ENCODE measurements at regions not wholly inside any gene's neighbourhood (a gene's known extent, or its start where the extent isn't known, plus 50 kb on each side); places are given as distances from the start of the nearest gene placed in this dataset.

GRCh38 chr20:39145921-39146320 is 183.8 kb downstream of the DHX35 start:
- no peaks in the 10 kb centered on the region for H3K79me2 ChIP-seq (ENCODE audit: control insufficient read depth, insufficient read depth, low read length)
- H3K27me3 ChIP-seq (ENCODE audit: control insufficient read depth in 2 of 2, insufficient read depth in 2 of 2, low read length in 2 of 2) = no peaks in the 10 kb centered on the region
- H4K20me1 ChIP-seq (replicated peaks; ENCODE audit: control insufficient read depth, extremely low read depth, insufficient read depth, low read length) = no peaks in the 10 kb centered on the region
- no TSS peak for BruUV-seq (replicated peaks)
- H3K4me1 ChIP-seq (ENCODE audit: control insufficient read depth, extremely low read depth, insufficient read depth, low read length) = no peaks in the 10 kb centered on the region
- no peaks in the 10 kb centered on the region for H3K9me3 ChIP-seq (replicated peaks; ENCODE audit: control insufficient read depth, insufficient read depth, low read length)
- no peak overlapping the region for H3K4me2 ChIP-seq (ENCODE audit: insufficient read depth, low read length)
- no peak overlapping the region for H3K27ac ChIP-seq (ENCODE audit: insufficient read depth, low read depth, low read length)
- FAIRE-seq (no peak), DNase-seq (ENCODE audit: low read depth, low spot score) (no peak)
- H3K9me1 ChIP-seq (replicated peaks; ENCODE audit: control insufficient read depth, extremely low read depth, insufficient read depth, low read length) = no peaks in the 10 kb centered on the region
- TF ChIP-seq POLR2A (IDR thresholded peaks at IDR 0.05; ENCODE audit: low read depth, low read length) = no peak
- TF ChIP-seq CTCF (IDR thresholded peaks at IDR 0.05; ENCODE audit: extremely low read depth in 1 of 2, insufficient read depth in 1 of 2, low read depth in 1 of 2, low read length in 2 of 2) = no peak
- TF ChIP-seq EZH2 (IDR thresholded peaks at IDR 0.05; ENCODE audit: borderline replicate concordance, low read depth, low read length, severe bottlenecking) = no peak
- no peak for TF ChIP-seq JUN (IDR thresholded peaks at IDR 0.05; ENCODE audit: borderline replicate concordance, insufficient read depth, insufficient read length, low read depth)
- no peak for TF ChIP-seq POLR2AphosphoS5 (IDR thresholded peaks at IDR 0.05; ENCODE audit: insufficient read depth, low read depth, low read length)
- TF ChIP-seq MAX (IDR thresholded peaks at IDR 0.05; ENCODE audit: insufficient read depth, insufficient read length) = no peak
- TF ChIP-seq GATA2 (IDR thresholded peaks at IDR 0.05; ENCODE audit: insufficient read depth, insufficient read length, low read depth, low read length) = no peak
- no peak for TF ChIP-seq MYC (IDR thresholded peaks at IDR 0.05; ENCODE audit: low read depth, low read length)
- no peak for TF ChIP-seq FOS (IDR thresholded peaks at IDR 0.05; ENCODE audit: borderline replicate concordance, insufficient read depth, low read length)
- intact Hi-C loops (cut with micrococcal nuclease) (no loop called here), dilution Hi-C loops (cut with MboI; ENCODE audit: extremely low pct_ligation_motif_present, low sequenced_read_pairs) (no loop called here)
- no peaks in the 10 kb centered on the region for H3K36me3 ChIP-seq (ENCODE audit: control insufficient read depth in 2 of 2, extremely low read depth in 1 of 2, insufficient read depth in 2 of 2, low read length in 2 of 2)
- no peak overlapping the region for H2AFZ ChIP-seq (ENCODE audit: low read depth, low read length)
- POLR2A ChIA-PET = no interaction called here
- H3K9ac ChIP-seq (replicated peaks; ENCODE audit: extremely low read depth, insufficient read depth, low read length) = no peak overlapping the region
- CTCF ChIA-PET = no interaction called here
- H3K4me3 ChIP-seq (replicated peaks in 1 of 3; ENCODE audit: insufficient read depth in 1 of 3, low read depth in 1 of 3, low read length in 3 of 3) = no peak overlapping the region
